ENCODE measurements at regions not wholly inside any gene's neighbourhood (a gene's known extent, or its start where the extent isn't known, plus 50 kb on each side); places are given as distances from the start of the nearest gene placed in this dataset.

DNA sequence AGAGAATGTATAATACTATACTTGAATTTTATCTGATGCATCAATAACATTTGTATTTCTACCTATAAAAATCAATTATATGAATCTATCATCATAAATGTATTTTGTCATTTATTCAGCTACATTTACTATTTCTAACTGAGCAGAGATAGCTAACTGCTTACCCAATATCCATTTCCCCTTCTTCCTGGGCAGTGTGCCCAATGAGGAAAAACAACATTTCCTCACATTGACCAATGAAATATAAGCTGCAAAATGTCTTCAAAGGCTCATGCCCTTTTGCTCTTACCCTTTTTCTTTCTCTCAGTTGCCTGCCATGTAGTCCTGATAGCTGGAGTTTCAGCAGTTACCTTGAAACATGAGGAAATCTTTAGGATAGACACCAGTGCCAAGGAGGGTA, 385.8 kb upstream of the PCSK5 start:
- Mint-ChIP-seq H3K36me3 (ENCODE audit: insufficient read depth, unreplicated experiment) (no peaks in the 10 kb centered on the region), H3K4me3 (ENCODE audit: unreplicated experiment) (no peak overlapping the region), H3K27ac (ENCODE audit: unreplicated experiment) (no peak overlapping the region), H3K4me1 (ENCODE audit: low read depth, unreplicated experiment) (no peaks in the 10 kb centered on the region), H3K9me3 (ENCODE audit: unreplicated experiment) (no peaks in the 10 kb centered on the region), H3K27me3 (ENCODE audit: insufficient read depth, unreplicated experiment) (peaks cover 2% of the 10 kb centered on the region)
- Histone ChIP-seq H3K27me3 (replicated peaks; ENCODE audit: control insufficient read depth, insufficient read depth, low read length) (no peaks in the 10 kb centered on the region), H3K4me1 (no peaks in the 10 kb centered on the region), H3K9me3 (no peaks in the 10 kb centered on the region), H3K36me3 (ENCODE audit: control insufficient read depth, insufficient read depth, low read length) (no peaks in the 10 kb centered on the region), H3K4me3 (ENCODE audit: low read depth, low read length) (no peak overlapping the region)
- POLR2A ChIA-PET, result no interaction called here
- intact Hi-C loops (cut with micrococcal nuclease; ENCODE audit: unreplicated experiment), result no loop called here
- TF ChIP-seq, protein P1, sequence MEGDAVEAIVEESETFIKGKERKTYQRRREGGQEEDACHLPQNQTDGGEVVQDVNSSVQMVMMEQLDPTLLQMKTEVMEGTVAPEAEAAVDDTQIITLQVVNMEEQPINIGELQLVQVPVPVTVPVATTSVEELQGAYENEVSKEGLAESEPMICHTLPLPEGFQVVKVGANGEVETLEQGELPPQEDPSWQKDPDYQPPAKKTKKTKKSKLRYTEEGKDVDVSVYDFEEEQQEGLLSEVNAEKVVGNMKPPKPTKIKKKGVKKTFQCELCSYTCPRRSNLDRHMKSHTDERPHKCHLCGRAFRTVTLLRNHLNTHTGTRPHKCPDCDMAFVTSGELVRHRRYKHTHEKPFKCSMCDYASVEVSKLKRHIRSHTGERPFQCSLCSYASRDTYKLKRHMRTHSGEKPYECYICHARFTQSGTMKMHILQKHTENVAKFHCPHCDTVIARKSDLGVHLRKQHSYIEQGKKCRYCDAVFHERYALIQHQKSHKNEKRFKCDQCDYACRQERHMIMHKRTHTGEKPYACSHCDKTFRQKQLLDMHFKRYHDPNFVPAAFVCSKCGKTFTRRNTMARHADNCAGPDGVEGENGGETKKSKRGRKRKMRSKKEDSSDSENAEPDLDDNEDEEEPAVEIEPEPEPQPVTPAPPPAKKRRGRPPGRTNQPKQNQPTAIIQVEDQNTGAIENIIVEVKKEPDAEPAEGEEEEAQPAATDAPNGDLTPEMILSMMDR (IDR thresholded peaks at IDR 0.05; ENCODE audit: insufficient read depth in 1 of 2, low read depth in 1 of 2, low read length in 1 of 2, severe bottlenecking in 1 of 2, unreplicated experiment in 1 of 2), result no peak
- CTCF ChIA-PET, result no interaction called here
- BruUV-seq (replicated peaks), result no TSS peak
- DNase-seq, result no peak

DNA sequence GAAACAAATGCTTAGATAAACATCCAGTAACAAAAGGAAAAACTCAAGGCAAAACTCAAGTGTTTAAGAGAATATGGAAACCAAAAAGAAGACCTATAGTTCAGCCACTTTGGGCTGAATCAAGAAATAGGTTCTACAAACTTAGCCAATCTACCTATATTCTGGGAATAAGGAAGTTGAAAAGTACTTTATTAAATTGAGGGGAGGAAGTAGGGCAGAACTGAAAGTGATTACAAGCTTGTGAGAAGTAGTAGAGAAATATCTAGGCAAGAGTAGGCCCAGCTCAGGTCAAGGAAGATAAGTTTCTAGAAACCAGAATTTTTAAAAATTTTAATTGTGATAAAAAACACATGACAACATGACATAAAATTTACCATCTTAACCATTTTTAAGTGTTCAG, 384.8 kb upstream of the PCSK5 start:
- no TSS peak for BruUV-seq (replicated peaks)
- TF ChIP-seq, protein P1 (IDR thresholded peaks at IDR 0.05; ENCODE audit: insufficient read depth in 1 of 2, low read depth in 1 of 2, low read length in 1 of 2, severe bottlenecking in 1 of 2, unreplicated experiment in 1 of 2), result no peak
- Mint-ChIP-seq H3K4me1 (ENCODE audit: low read depth, unreplicated experiment) (no peaks in the 10 kb centered on the region), H3K4me3 (ENCODE audit: unreplicated experiment) (no peak overlapping the region), H3K27ac (ENCODE audit: unreplicated experiment) (no peak overlapping the region), H3K36me3 (ENCODE audit: insufficient read depth, unreplicated experiment) (no peaks in the 10 kb centered on the region), H3K9me3 (ENCODE audit: unreplicated experiment) (no peaks in the 10 kb centered on the region), H3K27me3 (ENCODE audit: insufficient read depth, unreplicated experiment) (peaks cover 2% of the 10 kb centered on the region)
- POLR2A ChIA-PET, result no interaction called here
- H3K9me3 ChIP-seq, result no peaks in the 10 kb centered on the region
- no peaks in the 10 kb centered on the region for H3K4me1 ChIP-seq
- no peaks in the 10 kb centered on the region for H3K36me3 ChIP-seq (ENCODE audit: control insufficient read depth, insufficient read depth, low read length)
- H3K27me3 ChIP-seq (replicated peaks; ENCODE audit: control insufficient read depth, insufficient read depth, low read length), result no peaks in the 10 kb centered on the region
- intact Hi-C loops (cut with micrococcal nuclease; ENCODE audit: unreplicated experiment), result no loop called here
- CTCF ChIA-PET, result no interaction called here
- H3K4me3 ChIP-seq (ENCODE audit: low read depth, low read length), result no peak overlapping the region
- DNase-seq, result no peak

DNA sequence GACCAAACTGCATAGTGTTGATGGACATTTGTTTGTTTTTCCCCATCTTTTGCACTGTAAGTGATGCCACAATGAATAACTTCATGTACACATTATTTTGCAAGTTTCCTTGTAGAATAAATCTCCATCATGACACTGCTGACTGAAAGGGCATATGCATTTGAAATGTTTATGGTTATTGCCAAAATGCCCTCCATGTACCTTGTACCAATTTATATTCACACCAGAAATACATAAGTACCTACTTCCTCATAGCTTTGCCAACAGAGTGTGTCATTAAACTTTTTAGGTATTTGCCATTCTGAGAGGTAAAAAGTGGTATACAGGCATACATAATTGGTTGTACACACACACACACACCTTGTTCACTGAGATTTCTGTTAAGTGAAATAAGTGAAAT, 361.0 kb upstream of the PCSK5 start:
- Histone ChIP-seq H3K4me1 (no peaks in the 10 kb centered on the region), H3K4me3 (ENCODE audit: low read depth, low read length) (no peak overlapping the region), H3K27me3 (replicated peaks; ENCODE audit: control insufficient read depth, insufficient read depth, low read length) (no peaks in the 10 kb centered on the region), H3K9me3 (no peaks in the 10 kb centered on the region), H3K36me3 (ENCODE audit: control insufficient read depth, insufficient read depth, low read length) (no peaks in the 10 kb centered on the region)
- no peak overlapping the region for H3K27ac Mint-ChIP-seq (ENCODE audit: unreplicated experiment)
- H3K9me3 Mint-ChIP-seq (ENCODE audit: unreplicated experiment), result no peaks in the 10 kb centered on the region
- peaks cover 3% of the 10 kb centered on the region for H3K27me3 Mint-ChIP-seq (ENCODE audit: insufficient read depth, unreplicated experiment)
- intact Hi-C loops (cut with micrococcal nuclease; ENCODE audit: unreplicated experiment), result no loop called here
- ChIA-PET POLR2A (no interaction called here), CTCF (no interaction called here)
- no peaks in the 10 kb centered on the region for H3K36me3 Mint-ChIP-seq (ENCODE audit: insufficient read depth, unreplicated experiment)
- no peaks in the 10 kb centered on the region for H3K4me1 Mint-ChIP-seq (ENCODE audit: low read depth, unreplicated experiment)
- H3K4me3 Mint-ChIP-seq (ENCODE audit: unreplicated experiment), result no peak overlapping the region
- no TSS peak for BruUV-seq (replicated peaks)
- TF ChIP-seq, protein P1 (IDR thresholded peaks at IDR 0.05; ENCODE audit: insufficient read depth in 1 of 2, low read depth in 1 of 2, low read length in 1 of 2, severe bottlenecking in 1 of 2, unreplicated experiment in 1 of 2), result no peak
- no peak for DNase-seq
